Kidney (tissue), 13 donors: ENCODE measurements at regions not wholly inside any gene's neighbourhood (a gene's known extent, or its start where the extent isn't known, plus 50 kb on each side); places are given as distances from the start of the nearest gene placed in this dataset.

ENCODE experiments used
- DNase-seq, 5 donors: peaks; one replicate each; pipeline ENCODE4 v3.0.0-alpha.2; 2013 to 2020
- FAIRE-seq: peaks from 2 replicates; lab custom pipeline; 2012; peaks lifted over from hg19 to GRCh38; lab: Jason Lieb, UNC
- H3K27ac ChIP-seq, 2 donors: one replicate each; pipeline ENCODE4 v1.7.0; 2013; ENCODE audit warnings: low read depth in 2 of 2, low read length in 2 of 2, inconsistent platforms in 1 of 2
- H3K27me3 ChIP-seq: one replicate; pipeline ENCODE4 v1.7.1; 2013; ENCODE audit warnings: low read length, inconsistent platforms; ENCODE audit not compliant: control insufficient read depth, insufficient read depth
- H3K36me3 ChIP-seq, 3 donors: one replicate each; pipeline versions ENCODE4 v1.7.0 to v1.7.1; 2013; ENCODE audit warnings: low read length in 3 of 3, control low read depth in 1 of 3, inconsistent platforms in 1 of 3; ENCODE audit not compliant: insufficient read depth in 3 of 3, control insufficient read depth in 2 of 3
- H3K4me1 ChIP-seq, 3 donors: one replicate each; pipeline versions ENCODE4 v1.7.0 to v1.7.1; 2013; ENCODE audit warnings: low read length in 3 of 3, inconsistent platforms in 1 of 3, low read depth in 1 of 3; ENCODE audit not compliant: control insufficient read depth in 2 of 3, insufficient read depth in 2 of 3
- H3K4me3 ChIP-seq, 3 donors: one replicate each; pipeline versions ENCODE4 v1.7.0 to v1.8.1; 2013; ENCODE audit warnings: low read length in 3 of 3, control low read depth in 1 of 3, inconsistent platforms in 1 of 3
- H3K9ac ChIP-seq, 3 donors: one replicate each; pipeline versions ENCODE4 v1.7.0 to v1.7.1; 2013; ENCODE audit warnings: low read length in 3 of 3, control low read depth in 1 of 3, inconsistent platforms in 1 of 3
- H3K9me3 ChIP-seq, 3 donors: one replicate each; pipeline versions ENCODE4 v1.7.0 to v1.7.1; 2013; ENCODE audit warnings: low read length in 3 of 3, control low read depth in 1 of 3, inconsistent platforms in 1 of 3; ENCODE audit not compliant: control insufficient read depth in 2 of 3, insufficient read depth in 1 of 3
- CTCF ChIP-seq: IDR thresholded peaks from 3 replicates; pipeline ENCODE4 v1.5.1; 2012; ENCODE audit warnings: mild to moderate bottlenecking, moderate library complexity, borderline replicate concordance; ENCODE audit not compliant: insufficient read depth; ENCODE audit errors: extremely low read depth
- intact Hi-C: fragments of 100-400 bp; cut with DNase I; formaldehyde crosslinking; loops from one replicate; pipeline ENCODE4 v1.11.1; 2022
- donor health status: control.
- donor health status: control.
- donor health status: control.
- donor health status: control.
- donor health status: control.
- donor health status: DM: yes; HTN: yes; CAD: no.
- donor health status: Normal renal cell carcinoma (clear cell type).

GRCh38 chr7:49618028-49618427 lies 155.4 kb upstream of the VWC2 start:
- no peaks in the 10 kb centered on the region for H3K36me3 ChIP-seq
- DNase-seq (no peak), FAIRE-seq (no peak)
- no peak overlapping the region for H3K27ac ChIP-seq
- no peak overlapping the region for H3K4me3 ChIP-seq
- intact Hi-C loops: loop anchor here (10.0 kb wide), 1 partner anchor 57 kb away; no protein-coding TSS in a partner anchor
- no peak for TF ChIP-seq CTCF
- H3K4me1 ChIP-seq: no peaks in the 10 kb centered on the region
- H3K9ac ChIP-seq: no peak overlapping the region
- peaks cover 0 to 3% (median 2%) of the 10 kb centered on the region in 3 donors for H3K9me3 ChIP-seq
- no peaks in the 10 kb centered on the region for H3K27me3 ChIP-seq

- H3K9ac ChIP-seq: no peak overlapping the region
- no peak overlapping the region for H3K4me3 ChIP-seq
- no peak overlapping the region for H3K27ac ChIP-seq
- intact Hi-C loops: no loop called here
- TF ChIP-seq CTCF: no peak
- H3K36me3 ChIP-seq: no peaks in the 10 kb centered on the region
- H3K4me1 ChIP-seq: no peaks in the 10 kb centered on the region
- FAIRE-seq (no peak), DNase-seq (no peak)
- peaks cover 0 to 3% (median 2%) of the 10 kb centered on the region in 3 donors for H3K9me3 ChIP-seq
- H3K27me3 ChIP-seq: no peaks in the 10 kb centered on the region
These were observed 149.5 kb upstream of the VWC2 start for GRCh38 chr7:49623943-49624342.

DNA sequence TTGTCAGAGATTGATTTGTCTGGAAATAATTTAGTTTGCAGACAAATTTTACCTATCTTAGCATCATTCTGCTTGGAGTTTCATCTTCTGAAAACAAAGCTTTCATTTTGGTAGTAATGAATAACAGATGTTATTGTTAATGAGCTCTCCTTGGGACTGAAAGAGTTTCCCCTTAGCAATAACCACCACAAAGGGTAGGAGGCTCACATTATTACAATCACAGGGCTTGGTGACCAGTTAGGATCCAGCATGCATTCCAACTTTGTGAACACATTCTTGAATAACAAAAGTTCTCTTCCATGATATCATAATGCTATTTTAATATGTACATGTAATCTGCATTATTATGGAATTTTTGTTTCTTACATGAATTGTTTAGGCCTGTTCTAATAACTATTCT lies 148.8 kb upstream of the VWC2 start:
- Histone ChIP-seq H3K36me3 (no peaks in the 10 kb centered on the region), H3K27ac (no peak overlapping the region), H3K27me3 (no peaks in the 10 kb centered on the region), H3K4me1 (no peaks in the 10 kb centered on the region), H3K9me3 (peaks cover 0 to 3% (median 2%) of the 10 kb centered on the region in 3 donors), H3K4me3 (no peak overlapping the region), H3K9ac (no peak overlapping the region)
- TF ChIP-seq CTCF: no peak
- intact Hi-C loops: no loop called here
- no peak for FAIRE-seq
- no peak for DNase-seq

DNA sequence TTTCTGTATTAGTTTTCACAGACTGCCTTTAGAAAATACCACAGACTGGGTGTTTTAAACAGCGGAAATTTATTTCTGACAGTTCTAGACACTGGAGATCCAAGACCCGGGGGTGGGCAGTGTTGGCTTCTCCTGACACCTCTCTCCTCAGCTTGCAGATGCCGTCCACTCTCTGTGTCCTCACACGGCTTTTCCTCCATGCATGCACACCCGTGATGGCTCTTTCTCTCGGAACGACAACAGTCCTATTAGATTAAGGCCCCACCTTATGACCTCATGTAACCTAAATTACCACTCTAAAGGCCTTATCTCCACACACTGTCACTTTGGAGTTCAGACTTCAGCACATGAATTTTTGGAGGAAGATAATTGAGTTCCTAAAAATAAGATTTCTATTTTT lies 142.9 kb upstream of the VWC2 start:
- no peak for TF ChIP-seq CTCF
- H3K27ac ChIP-seq: no peak overlapping the region
- intact Hi-C loops: no loop called here
- no peaks in the 10 kb centered on the region for H3K9me3 ChIP-seq
- H3K4me3 ChIP-seq: no peak overlapping the region
- H3K9ac ChIP-seq: no peak overlapping the region
- FAIRE-seq: no peak
- H3K36me3 ChIP-seq: no peaks in the 10 kb centered on the region
- no peaks in the 10 kb centered on the region for H3K27me3 ChIP-seq
- no peaks in the 10 kb centered on the region for H3K4me1 ChIP-seq
- no peak for DNase-seq
